ENCODE measurements at regions not wholly inside any gene's neighbourhood (a gene's known extent, or its start where the extent isn't known, plus 50 kb on each side); places are given as distances from the start of the nearest gene placed in this dataset.

DNA sequence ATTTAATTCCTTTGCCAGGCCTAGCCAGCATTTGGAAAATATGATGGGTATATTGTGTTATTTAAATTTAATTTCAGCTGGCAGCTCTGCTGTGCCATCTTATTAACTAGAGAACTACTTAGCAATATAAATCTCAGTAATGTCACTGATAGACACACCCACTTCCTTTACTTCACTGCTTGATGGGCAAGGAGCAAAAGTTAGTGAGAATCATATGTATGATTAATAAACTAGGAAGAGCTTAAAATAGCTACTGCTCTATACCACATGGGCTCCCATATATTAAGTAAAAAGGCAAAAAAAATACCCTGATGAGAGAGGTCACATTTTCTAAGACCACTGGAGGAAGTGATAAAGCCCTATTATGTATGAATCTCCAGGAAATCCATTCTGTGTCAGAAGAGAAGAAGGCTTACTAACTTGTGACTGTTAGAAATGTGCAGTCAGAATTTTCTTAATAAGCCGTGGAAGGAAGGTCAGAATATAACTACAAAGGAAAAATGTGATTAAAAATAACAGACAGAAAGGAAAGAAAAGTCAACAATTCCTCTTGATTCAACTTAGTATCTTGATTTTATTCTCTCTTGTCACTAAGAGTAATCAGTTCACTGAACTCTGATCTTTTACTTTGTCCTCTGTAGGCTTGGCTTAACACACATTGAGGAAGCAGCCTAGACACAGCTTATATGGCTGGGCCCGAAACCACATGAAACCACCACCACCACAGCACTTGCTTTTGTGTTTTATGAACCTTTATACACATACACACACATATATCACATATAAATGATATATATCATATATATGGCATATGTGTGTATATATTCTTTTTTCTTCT is 1233.9 kb upstream of the ALCAM start:
- TF ChIP-seq EP300 (IDR thresholded peaks at IDR 0.05) (no peak), POLR2A (IDR thresholded peaks at IDR 0.05) (no peak), POLR2AphosphoS5 (IDR thresholded peaks at IDR 0.05) (no peak)
- TF ChIP-seq, protein P1, sequence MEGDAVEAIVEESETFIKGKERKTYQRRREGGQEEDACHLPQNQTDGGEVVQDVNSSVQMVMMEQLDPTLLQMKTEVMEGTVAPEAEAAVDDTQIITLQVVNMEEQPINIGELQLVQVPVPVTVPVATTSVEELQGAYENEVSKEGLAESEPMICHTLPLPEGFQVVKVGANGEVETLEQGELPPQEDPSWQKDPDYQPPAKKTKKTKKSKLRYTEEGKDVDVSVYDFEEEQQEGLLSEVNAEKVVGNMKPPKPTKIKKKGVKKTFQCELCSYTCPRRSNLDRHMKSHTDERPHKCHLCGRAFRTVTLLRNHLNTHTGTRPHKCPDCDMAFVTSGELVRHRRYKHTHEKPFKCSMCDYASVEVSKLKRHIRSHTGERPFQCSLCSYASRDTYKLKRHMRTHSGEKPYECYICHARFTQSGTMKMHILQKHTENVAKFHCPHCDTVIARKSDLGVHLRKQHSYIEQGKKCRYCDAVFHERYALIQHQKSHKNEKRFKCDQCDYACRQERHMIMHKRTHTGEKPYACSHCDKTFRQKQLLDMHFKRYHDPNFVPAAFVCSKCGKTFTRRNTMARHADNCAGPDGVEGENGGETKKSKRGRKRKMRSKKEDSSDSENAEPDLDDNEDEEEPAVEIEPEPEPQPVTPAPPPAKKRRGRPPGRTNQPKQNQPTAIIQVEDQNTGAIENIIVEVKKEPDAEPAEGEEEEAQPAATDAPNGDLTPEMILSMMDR (IDR thresholded peaks at IDR 0.05), result no peak

Data from sigmoid colon (tissue), 4 donors.